Glutamatergic neuron (in vitro differentiated cells): ENCODE measurements at regions not wholly inside any gene's neighbourhood (a gene's known extent, or its start where the extent isn't known, plus 50 kb on each side); places are given as distances from the start of the nearest gene placed in this dataset.

Source experiments
- DNase-seq: peaks from one replicate; pipeline ENCODE4 v3.0.0; 2022
- H3K27ac Mint-ChIP-seq: one replicate; pipeline ENCODE4 v1.8.0; 2020; ENCODE audit warnings: mild to moderate bottlenecking, mixed read lengths, inconsistent platforms; ENCODE audit not compliant: unreplicated experiment
- H3K27me3 Mint-ChIP-seq: one replicate; pipeline ENCODE4 v1.8.0; 2020; ENCODE audit warnings: mild to moderate bottlenecking, moderate library complexity, mixed read lengths, inconsistent platforms; ENCODE audit not compliant: unreplicated experiment
- H3K36me3 Mint-ChIP-seq: one replicate; pipeline ENCODE4 v1.8.0; 2020; ENCODE audit warnings: mild to moderate bottlenecking, mixed read lengths, inconsistent platforms; ENCODE audit not compliant: unreplicated experiment
- H3K4me1 Mint-ChIP-seq: one replicate; pipeline ENCODE4 v1.8.0; 2020; ENCODE audit warnings: mild to moderate bottlenecking, low read depth, mixed read lengths, inconsistent platforms; ENCODE audit not compliant: unreplicated experiment
- H3K4me3 Mint-ChIP-seq: one replicate; pipeline ENCODE4 v1.8.0; 2020; ENCODE audit warnings: mild to moderate bottlenecking, mixed read lengths, inconsistent platforms; ENCODE audit not compliant: unreplicated experiment
- H3K9me3 Mint-ChIP-seq: one replicate; pipeline ENCODE4 v1.8.0; 2020; ENCODE audit warnings: mild to moderate bottlenecking, moderate library complexity, mixed read lengths, inconsistent platforms; ENCODE audit not compliant: unreplicated experiment
- TF ChIP-seq, protein P1 (sequence below): fragments of 200-600 bp; sonication (generic); IDR thresholded peaks from one replicate; pipeline ENCODE4 v1.5.0; 2021; ENCODE audit not compliant: partially characterized antibody, unreplicated experiment

DNA sequence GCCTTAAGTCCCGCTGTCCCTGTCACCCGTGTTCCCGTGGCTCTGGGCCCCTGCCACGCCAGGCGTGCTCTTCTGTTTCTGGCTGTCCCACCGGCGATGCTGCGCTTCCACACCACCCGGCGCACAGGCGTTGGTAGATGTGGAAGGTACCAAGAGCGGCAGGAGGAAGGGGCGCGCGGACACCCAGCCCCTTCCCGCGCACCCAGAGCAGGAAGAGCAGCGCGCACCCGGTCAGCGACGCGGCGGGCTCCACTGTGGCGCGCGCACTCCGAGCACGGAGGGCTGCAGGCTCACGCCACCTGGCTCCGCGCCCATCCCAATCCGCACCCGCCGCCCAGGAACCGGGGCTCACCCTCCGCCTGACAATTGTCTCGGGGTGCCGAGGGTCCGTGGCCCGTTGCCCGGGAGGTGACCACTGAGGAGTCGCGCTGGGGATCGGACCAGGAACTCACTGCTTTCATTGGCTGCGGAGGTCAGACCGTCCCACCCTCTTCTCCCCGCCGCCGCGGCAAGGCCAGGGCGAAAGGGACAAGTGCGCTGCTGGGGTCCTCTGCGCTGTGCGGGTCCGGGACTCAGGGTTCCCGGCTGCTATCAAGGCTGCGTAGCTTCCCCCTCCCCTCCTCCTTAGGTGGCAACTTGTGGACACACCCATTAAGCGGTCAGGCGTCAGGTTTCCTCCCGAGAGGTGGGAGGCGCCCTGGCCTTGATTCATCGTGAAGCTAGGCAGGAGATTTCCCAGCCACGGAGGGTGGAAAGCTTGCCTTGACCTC, 121.6 kb upstream of the ZNF92 start:
- TF ChIP-seq, protein P1, sequence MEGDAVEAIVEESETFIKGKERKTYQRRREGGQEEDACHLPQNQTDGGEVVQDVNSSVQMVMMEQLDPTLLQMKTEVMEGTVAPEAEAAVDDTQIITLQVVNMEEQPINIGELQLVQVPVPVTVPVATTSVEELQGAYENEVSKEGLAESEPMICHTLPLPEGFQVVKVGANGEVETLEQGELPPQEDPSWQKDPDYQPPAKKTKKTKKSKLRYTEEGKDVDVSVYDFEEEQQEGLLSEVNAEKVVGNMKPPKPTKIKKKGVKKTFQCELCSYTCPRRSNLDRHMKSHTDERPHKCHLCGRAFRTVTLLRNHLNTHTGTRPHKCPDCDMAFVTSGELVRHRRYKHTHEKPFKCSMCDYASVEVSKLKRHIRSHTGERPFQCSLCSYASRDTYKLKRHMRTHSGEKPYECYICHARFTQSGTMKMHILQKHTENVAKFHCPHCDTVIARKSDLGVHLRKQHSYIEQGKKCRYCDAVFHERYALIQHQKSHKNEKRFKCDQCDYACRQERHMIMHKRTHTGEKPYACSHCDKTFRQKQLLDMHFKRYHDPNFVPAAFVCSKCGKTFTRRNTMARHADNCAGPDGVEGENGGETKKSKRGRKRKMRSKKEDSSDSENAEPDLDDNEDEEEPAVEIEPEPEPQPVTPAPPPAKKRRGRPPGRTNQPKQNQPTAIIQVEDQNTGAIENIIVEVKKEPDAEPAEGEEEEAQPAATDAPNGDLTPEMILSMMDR: no peak
- peaks cover 12% of the 10 kb centered on the region for H3K9me3 Mint-ChIP-seq
- peak overlapping the region; percentile 99 for H3K27ac Mint-ChIP-seq
- H3K4me1 Mint-ChIP-seq: peaks cover 14% of the 10 kb centered on the region
- peaks cover 12% of the 10 kb centered on the region for H3K27me3 Mint-ChIP-seq
- H3K36me3 Mint-ChIP-seq: no peaks in the 10 kb centered on the region
- peak; percentile 87 for DNase-seq
- peak overlapping the region; percentile 99 for H3K4me3 Mint-ChIP-seq

DNA sequence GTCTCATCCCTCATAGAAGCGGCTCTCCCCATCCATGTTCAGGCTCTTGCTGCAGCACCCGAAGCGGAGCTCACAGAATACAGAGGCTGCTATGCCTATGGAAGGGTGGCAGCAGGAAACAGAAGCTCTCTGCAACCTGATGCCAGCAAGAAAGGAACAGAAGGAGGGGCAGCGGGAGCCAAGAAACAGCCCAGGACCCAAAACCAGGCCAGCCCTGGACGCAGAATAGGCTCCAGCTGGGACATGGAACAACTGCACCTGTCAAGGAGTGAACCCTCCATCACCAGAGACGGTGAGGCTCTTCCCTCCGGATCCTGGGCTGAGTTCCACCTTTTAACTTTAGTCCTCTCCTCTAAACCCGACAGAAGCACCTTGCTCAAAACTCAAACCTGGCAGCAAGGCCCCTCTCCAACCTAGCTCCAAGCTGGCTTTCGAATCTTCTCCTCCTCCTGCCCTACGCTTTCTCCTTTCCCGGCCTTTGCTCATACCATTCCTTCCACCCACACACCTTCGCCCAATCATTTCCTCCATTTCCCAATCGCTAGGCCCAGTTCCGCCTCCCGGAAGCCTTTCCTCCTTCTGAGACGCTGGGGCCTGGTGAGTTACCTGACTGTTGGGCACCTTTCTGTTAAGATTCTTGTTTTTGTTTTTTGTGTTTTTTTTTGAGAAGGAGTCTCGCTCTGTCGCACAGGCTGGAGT, 122.8 kb upstream of the ZNF92 start:
- Mint-ChIP-seq H3K27ac (peak overlapping the region; percentile 99), H3K36me3 (no peaks in the 10 kb centered on the region), H3K4me3 (peak overlapping the region; percentile 99), H3K9me3 (peaks cover 6% of the 10 kb centered on the region), H3K4me1 (peaks cover 14% of the 10 kb centered on the region), H3K27me3 (peaks cover 12% of the 10 kb centered on the region)
- TF ChIP-seq, protein P1: no peak
- DNase-seq: no peak

DNA sequence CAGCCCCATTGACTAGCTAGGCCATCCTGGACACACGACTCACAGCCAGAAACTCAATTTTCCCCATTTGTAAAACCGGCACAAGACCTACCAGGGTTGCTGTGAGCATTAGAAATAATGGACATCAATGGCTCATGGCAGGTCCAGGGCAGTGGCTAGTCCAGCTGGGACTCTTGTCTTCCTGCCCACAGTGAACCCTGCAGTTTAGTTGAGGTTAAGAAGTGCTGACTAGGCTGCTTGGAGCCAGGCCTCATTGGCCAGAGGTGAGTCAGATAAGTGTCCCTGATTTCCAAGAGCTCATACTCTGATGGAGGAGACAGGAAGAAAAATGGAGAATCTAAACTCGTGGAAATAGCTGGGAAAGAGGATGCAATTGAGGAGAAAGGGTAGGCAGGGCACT, 123.4 kb upstream of the ZNF92 start:
- Mint-ChIP-seq H3K27me3 (peaks cover 12% of the 10 kb centered on the region), H3K9me3 (peaks cover 6% of the 10 kb centered on the region), H3K27ac (peak overlapping the region; percentile 40), H3K4me1 (peaks cover 14% of the 10 kb centered on the region), H3K4me3 (peak overlapping the region; percentile 99), H3K36me3 (no peaks in the 10 kb centered on the region)
- TF ChIP-seq, protein P1: no peak
- DNase-seq: no peak

DNA sequence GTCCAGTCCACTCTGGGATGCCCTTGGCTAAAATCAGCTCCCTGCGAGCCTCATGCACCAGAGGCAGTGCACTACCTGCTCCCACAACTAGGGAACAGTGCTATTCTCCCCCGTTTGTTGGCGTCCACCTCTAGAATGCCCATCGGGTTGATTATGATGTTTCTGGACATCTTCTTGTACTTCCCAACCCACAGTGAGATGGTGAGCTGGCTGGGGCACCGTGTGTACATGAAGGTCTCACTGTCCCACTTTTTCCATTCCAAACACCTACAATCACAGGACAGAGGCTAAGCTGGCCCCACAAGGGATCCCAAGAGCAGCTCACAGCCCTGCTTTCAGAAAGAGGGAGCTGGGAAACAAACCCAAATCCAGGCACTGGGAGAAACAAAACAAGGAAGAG, 126.2 kb upstream of the ZNF92 start:
- Mint-ChIP-seq H3K4me1 (peaks cover 16% of the 10 kb centered on the region), H3K36me3 (no peaks in the 10 kb centered on the region), H3K4me3 (no peak overlapping the region), H3K27ac (no peak overlapping the region), H3K27me3 (peaks cover 12% of the 10 kb centered on the region), H3K9me3 (peaks cover 6% of the 10 kb centered on the region)
- TF ChIP-seq, protein P1: no peak
- DNase-seq: no peak

DNA sequence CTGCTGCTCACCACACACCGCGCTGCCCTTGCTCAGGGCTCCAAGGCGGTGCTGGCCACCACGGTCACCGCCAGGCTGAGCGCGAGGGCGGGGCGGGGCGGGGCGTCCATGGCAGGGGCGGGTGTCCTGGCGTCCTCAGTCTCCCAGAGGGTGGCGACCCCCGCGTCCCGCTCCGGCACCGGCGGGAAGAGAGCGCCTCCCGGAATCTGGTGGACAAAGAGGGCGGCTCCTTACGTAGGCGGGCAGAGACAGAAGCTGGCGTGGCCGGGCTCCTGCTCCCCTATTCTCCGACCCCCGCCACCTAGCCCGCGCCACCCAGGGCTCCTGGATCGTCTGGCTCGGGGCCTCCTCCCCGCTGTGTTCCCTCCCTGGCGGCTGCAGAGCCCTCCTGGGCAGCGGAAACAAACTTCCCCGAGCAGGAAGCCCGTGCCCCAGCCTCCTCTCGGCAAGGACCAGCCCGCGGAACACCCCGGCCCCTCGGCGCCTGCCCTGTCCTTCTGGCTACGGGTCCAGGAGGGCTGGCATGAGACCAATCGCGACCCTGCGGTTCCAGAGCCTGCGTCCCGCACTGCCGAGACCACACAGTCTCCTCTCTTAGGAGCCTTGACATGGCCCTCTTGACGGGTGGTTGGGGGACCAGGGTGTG, 133.8 kb upstream of the ZNF92 start:
- peak overlapping the region; percentile 68 for H3K4me3 Mint-ChIP-seq
- H3K27ac Mint-ChIP-seq: no peak overlapping the region
- H3K27me3 Mint-ChIP-seq: no peaks in the 10 kb centered on the region
- DNase-seq: peak; percentile 75
- H3K36me3 Mint-ChIP-seq: peaks cover 5% of the 10 kb centered on the region
- peaks cover 3% of the 10 kb centered on the region for H3K4me1 Mint-ChIP-seq
- peaks cover 3% of the 10 kb centered on the region for H3K9me3 Mint-ChIP-seq
- TF ChIP-seq, protein P1: no peak
